ENCODE measurements at regions not wholly inside any gene's neighbourhood (a gene's known extent, or its start where the extent isn't known, plus 50 kb on each side); places are given as distances from the start of the nearest gene placed in this dataset.

DNA sequence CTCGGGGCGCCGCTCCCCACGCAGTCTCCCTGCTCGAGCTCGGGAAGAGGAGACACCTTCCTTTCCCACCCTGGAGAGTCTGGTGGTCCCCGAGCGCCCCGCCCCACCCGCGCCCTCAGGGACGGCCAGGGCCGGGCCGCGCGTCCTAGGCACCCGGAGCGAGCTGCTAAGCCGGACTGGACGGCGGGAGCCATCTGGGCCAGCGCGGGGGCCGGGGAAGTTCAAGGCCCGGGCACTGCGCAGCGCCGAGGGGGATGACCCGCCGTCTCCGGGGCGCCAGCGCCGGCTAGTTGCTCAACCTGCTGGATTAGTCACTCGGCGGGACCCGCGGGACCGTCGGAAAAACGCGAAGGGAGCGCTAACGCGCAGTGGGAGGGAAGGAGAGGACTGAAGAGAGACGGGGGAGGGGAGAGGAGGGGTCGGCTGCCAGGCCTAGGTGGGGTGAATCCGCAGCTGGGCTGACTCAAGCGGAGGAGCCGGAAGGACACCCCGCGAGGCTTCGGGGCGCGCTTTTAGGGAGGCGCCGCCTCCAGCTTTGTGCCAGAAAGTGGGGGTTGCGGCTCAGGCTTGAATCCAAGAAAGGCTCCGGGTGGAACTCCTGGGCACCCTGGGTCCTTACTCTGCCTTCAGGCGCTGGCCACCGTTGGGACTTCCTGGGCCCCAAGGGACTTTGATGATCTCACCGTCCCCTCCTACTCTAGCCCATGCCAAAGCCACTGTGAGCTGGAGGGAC lies 75.7 kb upstream of the FOXP4 start:
- no peak for DNase-seq (ENCODE audit: low read depth in 2 of 2)

DNA sequence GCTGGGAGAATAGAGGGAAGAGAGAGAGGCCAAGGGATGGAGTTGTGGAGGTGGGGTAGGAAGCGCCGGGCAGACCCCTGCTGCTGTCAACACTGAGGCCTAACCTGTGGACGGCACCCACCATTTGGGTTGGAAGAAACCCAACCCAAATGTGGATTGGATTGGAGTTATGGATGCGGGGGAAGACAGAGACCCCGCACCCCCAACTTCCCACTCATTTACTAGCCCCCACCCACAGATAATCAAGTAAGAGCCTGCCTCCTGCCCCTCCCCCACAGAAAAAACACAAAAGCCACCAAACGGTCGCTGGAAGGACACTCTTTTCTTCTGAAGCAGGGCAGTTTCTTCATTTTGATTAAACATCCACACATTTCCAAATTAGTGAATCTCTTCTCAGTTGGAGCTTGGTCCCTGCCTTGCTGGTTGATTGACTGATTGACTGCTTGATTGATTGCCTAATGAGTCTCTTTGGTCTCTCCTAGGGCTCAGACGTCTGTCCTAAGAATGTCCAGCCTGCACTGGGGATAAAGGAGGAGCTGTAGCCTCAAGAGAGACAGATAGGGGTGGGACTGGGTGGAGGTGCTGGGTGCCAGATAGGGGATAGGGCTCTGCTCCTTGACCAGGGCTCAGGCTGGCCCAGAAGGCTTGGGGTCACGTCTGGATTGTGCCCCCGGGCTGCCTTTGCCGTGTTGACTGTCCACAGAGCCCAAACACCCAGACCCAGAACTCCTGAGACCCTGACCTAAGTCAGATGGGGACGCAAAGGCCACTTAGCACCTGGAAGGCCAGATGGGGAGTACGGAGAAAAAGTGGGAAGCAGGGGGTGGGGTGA lies 74.9 kb upstream of the FOXP4 start:
- no peak for DNase-seq (ENCODE audit: low read depth in 2 of 2)

DNA sequence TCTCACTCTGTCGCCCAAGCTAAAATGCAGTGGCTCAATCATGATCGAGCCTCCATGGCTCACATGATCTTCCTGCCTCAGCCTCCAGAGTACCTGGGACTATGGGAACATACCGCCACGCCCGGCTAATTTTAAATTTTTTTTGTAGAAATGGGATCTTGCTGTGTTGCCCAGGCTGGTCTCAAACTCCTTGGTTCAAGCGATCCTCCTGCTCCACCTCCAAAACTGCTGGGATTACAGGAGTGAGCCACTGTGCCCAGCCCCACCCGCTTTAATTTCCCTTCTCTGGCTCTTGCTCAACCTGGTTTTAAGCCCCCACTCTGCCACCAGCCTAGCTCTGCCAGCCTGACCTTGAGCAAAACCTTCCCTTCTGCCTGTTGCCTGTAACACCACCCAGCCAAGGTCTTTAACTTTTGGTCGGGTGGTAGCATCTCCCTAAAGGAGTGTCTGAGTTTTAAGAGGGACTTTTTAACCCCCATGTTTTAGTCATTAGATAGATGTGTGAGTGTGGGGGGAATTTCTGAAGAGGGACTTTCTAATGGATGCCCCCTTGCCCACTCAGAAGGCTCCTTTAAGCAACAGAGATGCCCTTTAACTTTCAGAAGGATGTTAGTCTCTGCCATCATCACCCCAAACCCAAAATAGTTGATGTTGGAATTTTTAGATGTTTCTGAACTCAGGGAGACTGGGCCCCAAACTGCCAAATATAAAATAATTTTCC lies 71.8 kb upstream of the FOXP4 start:
- DNase-seq (ENCODE audit: low read depth in 2 of 2), result no peak

DNA sequence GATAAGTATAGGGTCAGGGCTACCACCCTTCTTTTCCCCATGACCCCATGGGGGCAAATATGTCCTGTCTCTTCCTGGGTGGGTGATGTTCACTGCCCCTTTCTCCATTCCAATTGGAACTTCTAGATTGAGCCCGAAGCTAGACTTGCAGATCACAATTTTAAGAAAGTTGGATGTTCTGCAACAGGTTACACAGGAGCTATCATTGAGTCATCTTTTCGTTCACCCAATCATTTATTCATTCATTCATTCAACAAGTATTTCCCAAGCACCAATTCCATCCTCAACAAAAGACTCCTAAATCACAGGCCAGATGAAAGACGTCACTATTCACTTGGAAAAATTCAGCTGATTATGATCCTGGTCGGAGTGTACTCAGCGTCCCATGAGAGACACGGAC lies 71.0 kb upstream of the FOXP4 start:
- DNase-seq (ENCODE audit: low read depth in 2 of 2), result no peak

DNA sequence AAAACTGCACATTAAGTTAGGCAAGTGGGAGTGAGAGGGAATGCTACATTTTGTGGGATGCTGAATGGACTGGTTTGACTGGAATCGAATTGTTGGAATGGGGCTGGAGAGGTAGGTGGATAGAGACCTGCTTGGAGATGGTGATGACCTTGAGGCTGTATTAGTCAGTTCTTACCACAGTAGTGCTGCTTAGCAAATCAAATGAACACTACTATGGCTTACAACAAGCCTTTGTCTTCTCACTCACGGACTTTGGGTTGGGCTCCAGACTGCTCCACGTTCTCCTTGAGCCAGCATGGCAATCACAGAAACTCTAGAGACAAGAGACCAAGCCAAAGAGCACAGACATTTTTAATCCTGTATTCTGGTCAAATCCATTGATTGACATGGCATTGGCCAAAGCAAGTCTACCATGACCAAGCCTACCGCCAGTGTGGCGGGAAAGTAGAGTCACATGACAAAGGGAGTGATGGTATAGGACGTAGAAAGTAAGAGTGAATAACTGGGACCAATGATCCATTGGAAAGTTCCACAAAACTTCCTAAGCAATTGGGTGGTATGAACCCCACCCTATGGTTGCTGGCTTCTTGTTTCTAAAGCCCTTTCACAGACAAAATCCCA lies 70.3 kb upstream of the FOXP4 start:
- no peak for DNase-seq (ENCODE audit: low read depth in 2 of 2)

DNA sequence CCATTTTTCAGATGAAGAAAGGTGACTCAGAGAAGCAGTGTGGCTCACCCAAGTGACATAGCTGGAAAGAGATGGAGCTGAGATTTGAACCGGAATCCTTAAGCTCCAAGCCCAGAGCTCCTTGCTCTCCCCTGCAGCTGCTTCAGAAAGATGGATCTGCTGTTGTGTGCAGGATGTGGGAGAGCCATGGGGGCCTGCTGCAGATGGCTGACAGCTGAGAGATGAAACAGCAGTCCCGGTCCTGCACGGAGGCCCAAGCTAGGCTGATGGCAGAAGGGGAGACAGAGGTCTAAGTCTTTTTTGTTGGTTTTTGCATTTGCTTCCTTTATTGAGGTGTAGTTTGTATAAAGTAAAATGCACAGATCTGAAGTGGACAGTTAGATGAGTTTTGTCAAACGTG lies 69.8 kb upstream of the FOXP4 start:
- DNase-seq (ENCODE audit: low read depth in 2 of 2), result no peak

DNA sequence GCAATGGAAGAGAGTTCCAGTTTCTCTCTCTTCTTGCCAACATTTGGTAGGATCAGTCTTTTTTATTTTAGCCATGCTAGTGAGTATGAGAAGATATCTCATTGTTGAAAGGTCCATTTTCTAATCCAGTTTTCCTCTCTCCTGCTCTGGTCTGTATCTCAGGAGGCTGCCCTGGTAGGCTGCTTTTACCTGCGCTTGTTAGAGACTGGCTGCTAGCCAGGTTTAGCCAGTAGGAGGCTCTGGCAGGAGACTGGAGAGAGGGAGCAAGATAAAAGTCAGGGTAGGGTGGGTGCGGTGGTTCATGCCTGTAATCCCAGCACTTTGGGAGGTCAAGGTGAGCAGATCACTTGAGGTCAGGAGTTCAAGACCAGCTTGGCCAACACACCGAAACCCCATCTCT lies 68.6 kb upstream of the FOXP4 start:
- no peak for DNase-seq (ENCODE audit: low read depth in 2 of 2)

DNA sequence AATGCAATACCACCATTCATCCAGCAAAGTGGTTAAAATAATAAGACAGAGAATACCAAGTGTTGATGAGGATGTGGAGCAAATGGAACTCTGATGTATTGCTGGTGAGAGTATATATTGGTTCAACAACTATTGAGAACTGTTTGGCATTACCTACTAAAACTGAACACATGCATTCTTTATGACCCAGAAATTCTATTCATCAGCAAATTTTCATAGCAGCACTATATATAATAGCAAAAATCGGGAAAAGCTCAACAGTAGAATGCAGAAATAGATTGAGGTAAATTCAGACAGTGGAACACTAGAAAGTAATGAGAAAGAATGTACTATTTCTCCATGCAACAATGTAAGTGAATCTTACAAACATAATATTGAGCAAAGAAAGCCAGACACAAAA lies 62.2 kb upstream of the FOXP4 start:
- DNase-seq (ENCODE audit: low read depth in 2 of 2), result no peak

DNA sequence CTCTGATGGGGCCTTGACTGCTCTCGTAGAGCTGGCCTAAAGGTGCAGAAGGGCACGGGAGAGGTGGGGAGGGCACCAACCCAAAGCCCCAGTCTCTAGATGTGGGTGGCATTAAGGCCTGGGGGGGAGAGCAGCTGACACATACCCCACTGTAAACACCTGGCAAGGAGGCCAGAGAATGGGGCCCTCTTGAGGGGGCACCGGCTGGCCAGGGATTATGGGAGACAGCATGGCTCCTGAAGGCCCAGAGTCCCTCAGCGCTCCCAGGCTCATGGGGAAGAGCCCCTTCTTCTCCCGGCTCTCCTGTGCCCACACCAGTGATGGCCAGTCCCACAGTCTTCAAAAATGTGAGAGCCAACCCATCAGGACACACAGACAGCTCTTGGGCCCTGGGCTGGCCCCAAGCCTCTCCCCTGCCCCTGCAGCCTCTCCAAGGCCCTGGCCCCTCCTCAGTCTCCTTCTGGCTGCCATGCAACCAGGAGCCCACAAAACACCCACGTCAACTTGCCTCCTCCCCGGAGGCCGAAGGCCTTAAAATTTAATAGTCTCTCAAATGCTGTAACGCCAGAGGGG lies 58.2 kb upstream of the FOXP4 start:
- no peak for DNase-seq (ENCODE audit: low read depth in 2 of 2)

DNA sequence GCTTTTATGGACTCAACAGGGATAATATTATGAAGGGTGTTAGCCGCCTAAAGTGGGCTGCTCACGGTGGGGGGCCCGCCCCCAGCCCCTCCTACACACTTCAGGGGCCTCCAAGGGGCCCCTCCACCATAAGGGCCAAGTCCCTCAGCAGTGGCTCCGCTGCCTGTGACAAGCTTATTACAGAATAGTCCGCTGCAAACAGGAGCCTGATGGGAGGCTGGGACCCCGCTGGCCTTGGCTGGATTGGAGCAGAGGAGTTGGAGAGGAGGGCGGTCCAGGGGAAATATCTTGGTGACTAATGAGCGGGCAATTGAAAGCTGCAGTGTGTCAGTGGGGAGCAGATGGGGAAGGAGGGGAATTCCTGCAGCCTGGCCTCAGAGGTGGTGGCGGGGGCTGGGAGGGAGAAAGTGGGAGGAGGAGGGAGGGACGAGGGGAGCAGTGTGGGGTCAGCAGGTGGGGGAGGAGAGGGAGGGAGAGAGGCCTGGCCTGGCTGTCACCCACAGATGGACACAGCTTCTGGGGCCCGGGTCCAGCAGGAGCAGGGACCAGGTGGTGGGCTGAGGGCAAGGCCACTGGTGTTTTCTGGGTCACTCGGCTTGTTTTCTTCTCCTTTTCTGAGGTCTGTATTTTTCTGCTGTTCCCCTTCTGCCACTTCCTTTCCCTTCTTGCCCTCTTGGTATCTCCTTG lies 57.6 kb upstream of the FOXP4 start:
- no peak for DNase-seq (ENCODE audit: low read depth in 2 of 2)

DNA sequence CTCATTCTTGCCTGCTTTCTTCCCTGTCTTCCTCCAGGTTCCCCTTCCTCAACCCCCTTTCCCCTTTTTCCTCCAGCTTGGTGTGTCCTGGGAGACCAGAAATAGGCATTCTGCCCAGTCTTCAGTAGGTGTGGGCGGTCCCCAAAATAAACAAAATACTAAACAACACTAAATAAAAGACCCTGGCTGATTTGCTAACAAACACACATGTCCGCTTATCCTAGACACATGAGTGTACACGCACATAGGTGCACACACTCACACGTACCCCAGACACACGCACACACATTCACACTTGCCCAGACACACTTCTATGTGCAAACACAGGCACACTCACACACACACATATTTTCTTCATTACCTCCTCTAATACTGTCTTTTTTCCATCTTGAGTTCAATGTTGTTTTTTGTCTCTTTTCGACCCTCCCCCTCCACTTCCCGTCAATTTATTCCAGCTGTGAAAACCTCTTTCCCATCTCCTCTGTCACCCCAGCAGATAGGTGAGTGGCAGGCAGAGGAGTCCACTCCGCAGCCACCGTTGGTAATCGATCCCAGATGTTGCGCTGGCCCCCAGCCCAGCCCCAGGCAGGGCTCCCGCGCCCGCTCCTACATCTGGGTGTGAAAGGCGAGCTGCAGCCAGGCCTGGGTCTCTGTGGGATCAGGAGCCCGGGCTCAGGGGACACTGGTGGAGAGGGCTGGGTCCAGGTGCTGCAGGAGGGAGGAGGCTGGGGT lies 56.9 kb upstream of the FOXP4 start:
- DNase-seq (ENCODE audit: low read depth in 2 of 2), result no peak

DNA sequence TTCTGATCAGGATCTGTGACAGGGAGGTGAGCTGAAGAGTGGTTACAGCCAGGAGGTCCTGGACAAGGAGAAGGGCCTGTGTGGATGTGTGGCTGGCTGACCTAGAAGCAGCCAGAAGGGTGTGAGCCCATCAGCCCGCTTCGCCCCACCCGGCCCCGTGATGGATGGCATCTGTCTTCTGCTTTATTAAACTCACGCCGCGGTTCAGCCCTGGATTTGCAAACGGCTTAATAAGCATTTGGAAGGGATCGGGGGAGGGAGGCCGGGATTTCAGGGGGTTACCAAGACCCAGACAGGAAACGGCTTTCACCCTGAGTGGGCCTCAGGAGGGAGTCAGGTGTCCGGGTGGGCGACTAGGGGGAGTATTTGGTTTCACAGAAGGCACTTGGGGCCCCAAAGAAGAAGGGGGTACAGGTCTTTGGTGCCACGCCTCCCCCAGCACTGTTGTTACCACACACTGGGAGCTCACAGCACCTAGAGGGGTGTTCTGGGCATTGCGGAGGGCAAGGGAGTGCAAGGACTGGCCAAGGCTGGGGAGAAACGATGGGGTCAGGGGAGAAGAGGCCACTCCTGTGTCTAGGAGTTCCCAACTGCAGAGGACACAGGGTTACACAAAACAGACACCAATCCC lies 53.8 kb upstream of the FOXP4 start:
- DNase-seq (ENCODE audit: low read depth in 2 of 2), result no peak

DNA sequence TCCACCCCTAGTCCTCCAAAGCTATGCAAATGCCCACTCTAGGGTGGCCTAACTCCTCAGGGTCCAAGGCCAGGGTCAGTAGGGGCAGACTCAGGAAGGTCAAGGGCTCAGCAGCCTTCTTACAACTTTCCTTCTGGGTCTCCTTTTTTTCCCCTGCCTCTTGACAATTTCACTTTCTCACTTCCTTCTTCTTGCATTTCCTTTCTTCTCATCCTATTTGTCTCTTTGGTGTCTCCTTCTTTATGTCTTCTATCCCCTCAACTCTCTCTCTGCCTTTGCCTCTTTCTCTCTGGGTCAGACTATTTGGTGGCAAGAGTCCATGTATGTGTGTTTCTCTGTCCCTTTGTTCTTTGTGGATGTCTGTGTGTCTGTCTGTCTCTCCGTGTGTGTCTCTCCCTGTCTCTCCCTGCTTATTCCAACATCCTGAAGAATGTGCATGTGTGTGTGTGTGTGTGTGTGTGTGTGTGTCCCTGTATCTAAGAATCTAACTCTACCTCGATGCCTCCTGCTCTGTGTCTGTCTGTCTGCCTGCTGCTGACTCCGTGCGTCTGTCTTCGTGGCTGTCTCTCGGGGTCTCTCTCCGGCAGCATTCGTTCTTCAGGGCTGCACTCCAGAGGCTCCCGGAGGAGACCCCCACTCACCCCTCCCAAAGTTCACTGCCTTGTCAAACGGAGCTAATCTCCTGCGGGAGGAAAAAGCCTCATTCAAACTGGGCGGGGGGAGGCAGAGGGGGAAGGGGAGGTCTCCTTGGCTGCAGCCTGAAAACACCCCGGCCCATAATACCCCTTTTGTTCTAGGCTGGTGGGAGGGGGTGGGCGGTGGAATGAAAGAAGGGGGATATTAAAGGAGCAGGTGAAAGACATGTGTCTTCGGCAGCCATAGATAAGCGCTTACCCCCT lies 51.7 kb upstream of the FOXP4 start:
- DNase-seq (ENCODE audit: low read depth in 2 of 2), result no peak
